Heart right ventricle (tissue), 16 donors: ENCODE measurements at regions not wholly inside any gene's neighbourhood (a gene's known extent, or its start where the extent isn't known, plus 50 kb on each side); places are given as distances from the start of the nearest gene placed in this dataset.

Source experiments
- ATAC-seq, 8 donors: fragments of 200-7000 bp; cut with Tn5 transposase; one replicate each; pipeline ENCODE4 v1.9.1; 2020; ENCODE audit warnings: mild to moderate bottlenecking in 8 of 8, moderate library complexity in 8 of 8, moderate number of reproducible peaks in 1 of 8
- DNase-seq, 2 donors: peaks; one replicate each; pipeline ENCODE4 v3.0.0-alpha.2; 2020
- H3K27ac ChIP-seq, 10 donors: fragments of 200-600 bp; sonication (generic) in 2 of 10; one replicate each; pipeline versions ENCODE4 v1.5.0 to v1.8.0; 2020 to 2022; ENCODE audit warnings: mild to moderate bottlenecking in 3 of 10
- H3K27me3 ChIP-seq, 7 donors: fragments of 200-600 bp; one replicate each; pipeline ENCODE4 v1.8.0; 2021 to 2022; ENCODE audit warnings: mild to moderate bottlenecking in 2 of 7
- H3K36me3 ChIP-seq, 9 donors: fragments of 200-600 bp; sonication (generic) in 1 of 9; one replicate each; pipeline versions ENCODE4 v1.5.0 to v1.8.0; 2020 to 2022; ENCODE audit warnings: mild to moderate bottlenecking in 2 of 9
- H3K4me1 ChIP-seq, 9 donors: fragments of 200-600 bp; sonication (generic) in 1 of 9; one replicate each; pipeline versions ENCODE4 v1.5.0 to v1.8.0; 2020 to 2022; ENCODE audit warnings: mild to moderate bottlenecking in 4 of 9
- H3K4me3 ChIP-seq, 10 donors: fragments of 200-600 bp; sonication (generic) in 2 of 10; one replicate each; pipeline versions ENCODE4 v1.5.0 to v1.8.0; 2020 to 2022; ENCODE audit warnings: mild to moderate bottlenecking in 7 of 10, moderate library complexity in 2 of 10
- H3K9me3 ChIP-seq, 11 donors: fragments of 200-600 bp in 10 of 11; sonication (generic) in 2 of 11; one replicate each; pipeline versions ENCODE4 v1.5.0 to v1.8.0; 2013 to 2022; ENCODE audit warnings: mild to moderate bottlenecking in 2 of 11, control low read depth in 1 of 11, moderate library complexity in 1 of 11
- WGBS, 2 donors: extraction: QIAGEN DNeasy Blood & Tissue Kit; methylation state at CpG; one replicate each; pipeline ENCODE4 v1.1.7; 2013; ENCODE audit warnings: inconsistent platforms in 1 of 2; 5-methylcytosine and 5-hydroxymethylcytosine counted together
- intact Hi-C, 10 donors: fragments of 100-400 bp; cut with DNase I; formaldehyde crosslinking; loops; one replicate each; pipeline versions ENCODE4 v1.11.1 to v1.14.2; 2022
- TF ChIP-seq, protein P1 (sequence below), 9 donors: fragments of 200-600 bp; sonication (generic) in 2 of 9; IDR thresholded peaks; one replicate each; pipeline versions ENCODE4 v1.5.0 to v1.8.0; 2021 to 2022; ENCODE audit warnings: antibody characterized with exemption in 9 of 9, mild to moderate bottlenecking in 5 of 9, moderate library complexity in 1 of 9
- donor health status: Arrhythmogenic right ventricular cardiomyopathy.
- donor health status: ischemic (EF 13 %, LVEDD 7.1; RV severe dilation, severe dysfunction).
- donor health status: healthy with polysubstance abuse.
- donor health status: DM: no; HTN: yes; CAD: no.
- donor health status: DM: no; HTN: no; CAD: no.
- donor health status: ischemic (EF 25% LVEDD 6.9; RV normal size, moderate dysfunction).
- donor health status: ischemic (EF 25% LVEDD 5.7; RV mildly dilated, moderate dysfunction).
- donor health status: healthy.
- donor health status: DM: yes; HTN: yes; CAD: no.
- donor health status: Ischemic cardiomyopathy.
- donor health status: ischemic (EF 35%, LVEDD 5.7; RV mildly dilated, moderate dysfunction).
- donor health status: nonischemic (EF 11% LVEDD 7.7; RV severe dilation, severe dysfunction).
- donor health status: DM: yes; HTN: yes; CAD: no.
- donor health status: PGD.
- donor health status: ischemic (EF 29% LVEDD 5.4; RV normal size, mild dysfunction).
- donor health status: nonischemic (EF 23%, LVEDD 6.1; RV moderate dilation, normal function).

DNA sequence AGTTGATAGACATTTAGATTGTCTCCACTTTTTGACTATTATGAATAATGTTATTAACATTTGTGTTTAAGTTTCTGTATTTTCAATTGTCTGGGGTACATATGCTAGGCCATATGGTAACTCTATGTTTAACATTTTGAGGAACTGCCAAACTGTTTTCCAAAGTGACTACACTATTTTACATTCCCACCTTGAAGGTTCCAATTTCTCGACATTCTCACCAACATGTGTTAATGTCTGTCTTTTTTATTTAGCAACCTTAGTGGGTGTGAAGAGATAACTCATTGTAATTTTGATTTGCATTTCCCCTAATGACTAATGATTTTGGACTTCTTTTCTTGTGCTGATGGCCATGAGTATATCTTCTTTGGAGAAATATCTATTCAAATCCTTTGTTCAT lies 832.4 kb downstream of the DNAJB9 start:
- Histone ChIP-seq H3K4me1 (no peaks in the 10 kb centered on the region), H3K36me3 (no peaks in the 10 kb centered on the region), H3K27ac (no peak overlapping the region), H3K9me3 (peaks cover 0 to 2% (median 0%) of the 10 kb centered on the region in 11 donors), H3K4me3 (no peak overlapping the region), H3K27me3 (no peaks in the 10 kb centered on the region)
- no peak for DNase-seq
- WGBS, 2 donors = 79 to 86% methylated on average over 1 of the region's 1 CpG
- no peak for ATAC-seq
- TF ChIP-seq, protein P1, sequence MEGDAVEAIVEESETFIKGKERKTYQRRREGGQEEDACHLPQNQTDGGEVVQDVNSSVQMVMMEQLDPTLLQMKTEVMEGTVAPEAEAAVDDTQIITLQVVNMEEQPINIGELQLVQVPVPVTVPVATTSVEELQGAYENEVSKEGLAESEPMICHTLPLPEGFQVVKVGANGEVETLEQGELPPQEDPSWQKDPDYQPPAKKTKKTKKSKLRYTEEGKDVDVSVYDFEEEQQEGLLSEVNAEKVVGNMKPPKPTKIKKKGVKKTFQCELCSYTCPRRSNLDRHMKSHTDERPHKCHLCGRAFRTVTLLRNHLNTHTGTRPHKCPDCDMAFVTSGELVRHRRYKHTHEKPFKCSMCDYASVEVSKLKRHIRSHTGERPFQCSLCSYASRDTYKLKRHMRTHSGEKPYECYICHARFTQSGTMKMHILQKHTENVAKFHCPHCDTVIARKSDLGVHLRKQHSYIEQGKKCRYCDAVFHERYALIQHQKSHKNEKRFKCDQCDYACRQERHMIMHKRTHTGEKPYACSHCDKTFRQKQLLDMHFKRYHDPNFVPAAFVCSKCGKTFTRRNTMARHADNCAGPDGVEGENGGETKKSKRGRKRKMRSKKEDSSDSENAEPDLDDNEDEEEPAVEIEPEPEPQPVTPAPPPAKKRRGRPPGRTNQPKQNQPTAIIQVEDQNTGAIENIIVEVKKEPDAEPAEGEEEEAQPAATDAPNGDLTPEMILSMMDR (IDR thresholded peaks at IDR 0.05) = no peak
- intact Hi-C loops = no loop called here

DNA sequence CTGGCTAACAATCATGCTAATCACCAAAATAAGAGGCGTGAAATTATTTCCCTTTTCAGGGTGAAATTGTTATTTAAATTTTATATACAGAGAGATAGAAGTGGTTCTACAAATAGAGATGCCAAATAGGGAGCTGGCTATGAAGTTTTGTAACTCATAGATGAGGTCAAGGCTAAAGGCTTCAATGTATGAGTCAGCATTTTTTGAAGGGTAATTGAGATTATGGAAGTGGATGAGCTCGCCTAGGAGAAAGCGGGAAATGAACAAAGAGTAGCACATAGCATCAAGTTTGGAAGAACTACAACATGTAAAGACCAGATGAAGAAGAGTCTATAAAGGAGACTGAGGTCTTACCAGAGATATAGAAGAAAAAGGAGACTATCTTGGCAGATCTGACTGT lies 838.1 kb downstream of the DNAJB9 start:
- H3K36me3 ChIP-seq = no peaks in the 10 kb centered on the region
- no peaks in the 10 kb centered on the region for H3K4me1 ChIP-seq
- H3K27ac ChIP-seq = no peak overlapping the region
- intact Hi-C loops = no loop called here
- H3K4me3 ChIP-seq = no peak overlapping the region
- ATAC-seq (no peak), DNase-seq (no peak)
- 82% methylated on average over 3 of the region's 3 CpGs for WGBS, 2 donors
- no peaks in the 10 kb centered on the region for H3K27me3 ChIP-seq
- H3K9me3 ChIP-seq = no peaks in the 10 kb centered on the region
- TF ChIP-seq, protein P1 (IDR thresholded peaks at IDR 0.05) = no peak

DNA sequence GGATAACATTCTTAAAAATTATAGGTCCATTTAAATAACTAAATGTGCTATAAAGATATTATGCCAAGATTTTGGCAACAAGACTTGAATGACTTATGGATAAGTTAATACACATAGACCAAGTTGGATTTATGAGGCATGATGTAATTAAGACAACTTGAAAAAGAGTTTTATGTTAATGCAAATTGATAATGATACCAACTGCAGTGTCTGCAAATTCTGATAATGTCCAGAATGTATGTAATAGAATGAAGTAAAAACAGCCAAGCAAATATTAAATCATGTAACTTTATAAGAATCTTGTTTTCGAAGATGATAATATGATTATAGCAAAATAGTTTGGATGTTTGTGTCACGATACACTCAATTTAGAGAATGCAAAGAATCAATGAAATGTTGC lies 868.3 kb downstream of the DNAJB9 start:
- Histone ChIP-seq H3K9me3 (peaks cover 0 to 5% (median 0%) of the 10 kb centered on the region in 11 donors), H3K27me3 (no peaks in the 10 kb centered on the region), H3K36me3 (no peaks in the 10 kb centered on the region), H3K4me3 (no peak overlapping the region), H3K4me1 (no peaks in the 10 kb centered on the region), H3K27ac (no peak overlapping the region)
- 84 to 85% methylated on average over 2 of the region's 2 CpGs for WGBS, 2 donors
- intact Hi-C loops = no loop called here
- no peak for ATAC-seq
- TF ChIP-seq, protein P1 (IDR thresholded peaks at IDR 0.05) = no peak
- DNase-seq = no peak

DNA sequence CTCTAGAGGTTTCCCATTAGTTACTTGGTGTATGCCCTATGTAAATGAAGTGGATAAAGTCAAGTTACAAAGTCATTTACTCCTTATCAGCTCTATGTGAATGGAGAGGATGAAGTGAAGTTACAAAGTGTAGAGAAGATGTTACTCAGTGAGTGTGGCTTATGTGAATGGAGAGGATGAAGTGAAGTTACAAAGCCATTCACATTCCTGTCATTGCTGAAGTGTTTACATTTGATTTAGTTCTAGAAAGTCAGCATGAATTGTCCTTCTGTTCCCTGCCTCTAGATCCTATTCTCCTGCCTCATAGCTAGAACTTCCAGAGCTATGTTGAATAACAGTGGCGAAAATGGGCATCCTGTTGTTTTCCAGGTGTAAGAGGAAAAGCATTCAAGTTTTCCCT lies 880.1 kb downstream of the DNAJB9 start:
- ATAC-seq (no peak), DNase-seq (no peak)
- H3K9me3 ChIP-seq = peaks cover 0 to 30% (median 4%) of the 10 kb centered on the region in 11 donors
- intact Hi-C loops = no loop called here
- H3K4me1 ChIP-seq = no peaks in the 10 kb centered on the region
- WGBS, 2 donors = 78 to 91% methylated on average over 1 of the region's 1 CpG
- H3K4me3 ChIP-seq = no peak overlapping the region
- no peaks in the 10 kb centered on the region for H3K27me3 ChIP-seq
- H3K36me3 ChIP-seq = no peaks in the 10 kb centered on the region
- TF ChIP-seq, protein P1 (IDR thresholded peaks at IDR 0.05) = no peak
- H3K27ac ChIP-seq = no peak overlapping the region

DNA sequence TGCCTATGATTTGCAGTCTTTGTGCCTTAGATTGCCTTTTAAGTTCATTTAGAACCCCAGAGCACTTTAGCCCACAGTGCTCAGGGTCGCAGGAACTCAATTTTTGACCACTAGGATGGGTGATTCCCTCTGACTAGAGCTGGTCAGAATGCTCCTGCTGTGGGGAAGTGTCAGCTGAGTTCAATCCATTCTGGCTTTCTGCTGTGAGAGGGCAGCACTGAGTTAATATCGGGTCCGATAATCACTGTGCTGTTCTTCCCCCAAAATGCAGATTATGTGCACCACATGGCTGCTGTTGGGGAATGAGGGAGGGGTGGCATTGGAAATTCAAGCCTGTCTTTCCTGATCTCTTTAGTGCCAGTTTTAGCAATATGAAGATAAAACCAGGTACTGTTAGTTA lies 886.4 kb downstream of the DNAJB9 start:
- no peak overlapping the region for H3K4me3 ChIP-seq
- ATAC-seq = no peak

More for the DNA sequence above, 886.4 kb downstream of the DNAJB9 start:
- H3K27me3 ChIP-seq = no peaks in the 10 kb centered on the region
- H3K4me1 ChIP-seq = no peaks in the 10 kb centered on the region
- 62 to 74% methylated on average over 3 of the region's 3 CpGs for WGBS, 2 donors
- peaks cover 0 to 38% (median 4%) of the 10 kb centered on the region in 11 donors for H3K9me3 ChIP-seq
- TF ChIP-seq, protein P1 (IDR thresholded peaks at IDR 0.05) = no peak
- intact Hi-C loops = no loop called here
- H3K27ac ChIP-seq = no peak overlapping the region
- no peak for DNase-seq
- H3K36me3 ChIP-seq = no peaks in the 10 kb centered on the region
